NOMO-1 (cell line): ENCODE measurements at regions not wholly inside any gene's neighbourhood (a gene's known extent, or its start where the extent isn't known, plus 50 kb on each side); places are given as distances from the start of the nearest gene placed in this dataset.
"Not testable (repeated sequence)": the region's sequence is repeated elsewhere in the genome, so short reads cannot be mapped to it uniquely, and the experiment has no call there.

Source experiments
- DNase-seq, 2 experiments: peaks; one replicate each; lab custom pipeline; 2025; ENCODE audit not compliant: unreplicated experiment in 2 of 2; lab: John Stamatoyannopoulos, UW

DNA sequence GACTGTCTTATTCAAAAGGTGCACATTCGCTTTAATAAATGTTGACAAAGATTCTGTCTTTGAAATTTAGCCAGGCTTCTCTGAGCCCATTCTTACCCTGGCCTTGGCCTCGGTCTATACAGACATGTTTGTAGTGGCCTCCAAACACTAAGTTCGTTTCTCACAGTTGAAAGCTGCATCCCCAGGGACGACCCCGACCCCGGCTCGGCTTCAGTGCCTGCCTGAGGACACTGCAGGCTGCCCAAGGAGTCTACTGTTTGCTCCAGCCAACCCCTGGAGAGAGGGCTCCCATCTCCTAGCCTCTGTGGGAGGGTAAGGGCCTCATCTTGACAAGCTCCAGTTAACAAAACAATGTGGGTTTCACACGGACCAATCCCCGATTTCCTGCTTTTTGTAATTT is 390.6 kb upstream of the ZFP42 start:
- no peak for DNase-seq

GRCh38 chr4:187606581-187606980 is 389.0 kb upstream of the ZFP42 start:
- DNase-seq: peak; percentile 10 to 19

GRCh38 chr4:187608001-187608421 is 387.6 kb upstream of the ZFP42 start:
- no peak for DNase-seq

DNA sequence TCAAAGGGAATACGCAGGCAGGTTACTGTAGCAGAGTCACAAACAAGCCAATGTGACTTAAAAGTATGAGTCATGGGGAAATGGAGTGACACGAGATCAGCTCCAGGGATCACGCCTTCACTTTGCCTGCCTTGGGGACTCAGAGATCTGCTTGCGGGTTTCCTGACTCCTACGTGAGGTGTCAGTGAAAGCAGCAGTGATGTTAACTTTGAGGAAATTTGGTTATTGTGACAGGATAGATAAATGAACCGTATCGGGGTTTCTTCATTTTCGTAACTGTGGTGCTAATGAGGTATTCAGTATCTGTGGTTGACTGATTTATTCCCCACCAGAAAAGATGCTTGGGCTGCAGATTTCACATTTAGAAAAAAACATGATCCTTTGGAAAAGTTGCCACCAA is 383.3 kb upstream of the ZFP42 start:
- no peak for DNase-seq

DNA sequence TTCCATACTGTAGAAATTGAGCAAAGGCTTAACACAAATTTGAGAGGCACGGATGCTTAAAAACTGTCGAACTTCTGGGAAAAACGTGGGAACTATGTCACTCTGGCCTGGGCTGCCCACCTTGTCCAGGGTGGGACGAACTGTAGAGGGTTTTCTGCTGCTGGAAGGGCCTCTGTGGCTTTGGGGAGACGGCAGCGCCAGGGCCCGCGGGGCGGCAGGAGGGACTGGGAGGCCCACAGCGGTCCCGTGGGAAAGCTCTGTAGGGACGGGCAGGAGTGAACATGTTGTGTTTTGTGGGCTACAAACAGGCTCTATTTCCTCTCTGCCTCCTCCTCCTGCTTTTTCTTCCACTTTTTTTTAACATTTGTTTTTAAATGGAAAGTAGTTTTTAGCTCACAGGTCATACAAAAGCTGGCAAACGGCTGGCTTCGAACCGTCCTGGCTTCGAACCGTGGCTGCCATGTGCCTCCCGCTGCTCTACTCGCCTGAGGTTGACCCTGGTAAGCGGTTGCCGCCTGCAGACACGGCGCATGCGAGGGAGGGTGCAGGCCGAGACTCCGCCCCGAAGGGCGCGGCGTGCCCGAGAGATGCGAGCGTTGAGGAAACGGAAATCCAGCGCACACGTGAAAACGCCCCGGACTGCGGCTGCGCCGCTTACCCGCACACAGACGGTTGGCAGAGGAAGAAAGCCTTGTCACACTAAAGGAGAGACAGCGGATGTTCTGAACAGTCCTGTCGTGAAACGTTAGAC is 382.3 kb upstream of the ZFP42 start:
- DNase-seq: no peak

GRCh38 chr4:187615972-187616371 is 379.6 kb upstream of the ZFP42 start:
- DNase-seq: no peak

DNA sequence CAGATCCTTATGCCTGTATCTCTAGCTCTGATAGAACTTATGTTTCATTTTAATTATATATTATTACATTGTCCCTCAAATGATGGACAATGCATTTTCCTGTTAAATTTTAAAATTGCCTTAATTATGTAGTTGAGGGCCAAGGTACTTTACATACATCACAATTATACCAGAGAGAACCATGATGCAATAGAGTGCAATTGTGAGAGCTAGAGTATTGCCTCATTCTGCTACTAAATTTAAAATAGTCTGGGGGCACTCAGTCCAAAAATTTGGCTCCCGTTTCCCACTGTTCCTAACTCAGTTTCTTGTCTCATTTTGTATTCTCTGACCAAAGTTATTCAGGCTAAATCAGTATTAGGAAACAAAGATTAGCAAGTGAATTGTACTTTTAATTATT is 378.5 kb upstream of the ZFP42 start:
- DNase-seq: peak; percentile 27 to 62

- DNase-seq: peak in 1 of 2 experiments; percentile 18
These were observed 376.8 kb upstream of the ZFP42 start for GRCh38 chr4:187618701-187619281.

DNA sequence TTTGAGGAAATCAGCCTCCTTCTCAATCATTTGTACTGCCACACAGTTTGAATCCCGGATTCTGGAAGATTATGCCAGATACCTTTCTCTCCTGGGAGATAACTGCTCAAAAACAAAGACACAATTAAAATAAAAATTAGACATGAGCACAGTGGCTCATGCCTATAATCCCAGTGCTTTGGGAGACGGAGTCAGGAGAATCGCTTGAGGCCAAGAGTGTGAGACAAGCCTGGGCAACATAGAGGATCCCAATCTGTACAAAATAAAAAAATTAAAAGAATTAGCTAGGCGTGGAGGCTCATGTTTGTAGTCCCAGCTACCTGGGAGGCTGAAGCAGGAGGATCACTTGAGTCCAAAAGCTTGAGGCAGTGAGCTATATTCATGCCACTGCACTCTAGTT is 376.3 kb upstream of the ZFP42 start:
- no peak for DNase-seq

DNA sequence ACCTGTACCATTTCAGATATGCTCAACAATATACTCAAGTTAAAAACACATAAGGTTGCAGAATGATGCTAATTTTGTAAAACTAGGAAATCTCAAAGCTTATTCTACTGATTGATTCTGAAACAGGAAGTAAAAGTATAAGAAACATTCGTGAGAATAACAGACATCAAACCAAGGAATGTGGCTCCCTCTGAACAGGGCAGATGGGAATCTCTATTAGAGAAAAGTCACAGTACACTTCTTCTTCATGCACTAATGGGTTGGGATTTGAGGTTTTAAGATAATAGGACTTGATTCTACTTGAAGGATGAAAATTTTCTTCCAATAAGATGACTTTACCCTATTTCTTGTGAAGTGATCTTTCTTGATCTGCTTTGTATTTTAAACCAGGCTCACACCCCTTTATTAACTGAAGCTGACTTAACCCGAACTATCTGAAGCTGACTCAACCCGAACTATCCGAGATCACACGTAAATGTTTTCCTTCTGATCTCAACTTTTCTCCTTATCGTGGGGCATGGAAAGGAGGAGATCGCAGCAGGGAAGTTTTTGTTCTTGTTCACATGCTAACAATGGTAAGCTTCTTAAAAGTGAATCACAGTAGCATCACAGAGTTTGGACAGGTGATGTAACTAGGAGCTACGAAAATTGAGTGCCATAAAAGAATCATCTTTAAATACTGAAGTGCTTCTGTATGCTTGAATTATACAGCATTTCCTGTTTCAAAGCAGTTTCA is 363.1 kb upstream of the ZFP42 start:
- DNase-seq: no peak

DNA sequence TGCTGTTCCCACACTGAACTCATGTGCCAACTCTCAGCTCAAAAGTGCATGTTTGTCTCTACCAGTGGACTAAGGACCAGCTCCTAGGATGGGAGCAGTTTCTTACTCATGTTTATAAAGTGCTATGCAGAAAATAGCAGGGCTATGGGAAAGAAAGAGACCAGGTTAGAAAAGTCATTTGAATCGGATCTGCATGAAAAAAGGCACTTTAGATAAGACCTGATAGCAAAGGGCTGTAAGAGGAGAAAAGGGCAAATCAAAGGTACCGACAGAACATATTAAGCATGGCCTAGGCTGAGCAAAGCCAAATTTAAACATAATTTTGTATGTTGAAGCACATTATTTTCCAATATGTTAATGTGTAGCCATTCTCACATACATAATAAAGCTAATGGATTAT is 362.3 kb upstream of the ZFP42 start:
- DNase-seq: no peak

- no peak for DNase-seq
These were observed 338.6 kb upstream of the ZFP42 start for GRCh38 chr4:187656959-187657358.

DNA sequence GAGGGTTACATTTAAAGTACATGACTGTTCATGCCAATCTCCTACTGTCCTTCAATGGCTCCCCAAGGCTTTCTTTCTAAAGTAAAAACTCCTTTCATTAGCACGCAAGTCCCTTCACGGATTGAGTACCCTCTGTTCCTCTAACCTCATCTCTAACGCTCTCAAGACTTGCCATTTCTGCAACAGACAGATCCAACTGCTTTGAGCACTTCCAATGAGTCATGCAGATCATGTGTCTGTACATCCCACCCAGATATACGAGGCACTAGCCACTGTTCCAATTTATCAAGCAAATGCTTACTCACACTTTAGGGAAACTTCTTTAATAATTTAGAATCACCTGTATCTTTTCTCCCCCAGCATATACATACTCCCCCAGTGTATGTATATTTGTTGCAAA is 332.5 kb upstream of the ZFP42 start:
- DNase-seq: no peak

GRCh38 chr4:187664011-187664410 is 331.6 kb upstream of the ZFP42 start:
- DNase-seq: no peak

DNA sequence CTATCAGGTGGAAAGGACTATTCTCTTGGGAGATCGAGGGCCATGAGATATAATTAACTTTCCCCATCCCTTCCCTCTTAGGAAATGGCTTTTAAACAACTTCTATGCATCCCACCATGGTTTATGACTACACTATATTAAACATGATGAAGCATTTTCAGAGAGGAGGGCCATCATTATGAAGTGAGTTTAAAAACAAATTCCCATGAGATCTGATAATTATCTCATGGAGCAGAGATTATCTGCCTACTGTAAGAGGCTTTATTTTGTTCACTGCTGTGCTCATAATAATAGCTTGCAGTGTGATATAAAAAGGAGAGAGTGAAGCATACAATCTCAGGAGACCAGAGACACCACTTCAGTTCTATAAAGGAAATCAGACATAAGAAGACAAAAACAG is 330.5 kb upstream of the ZFP42 start:
- DNase-seq: no peak

DNA sequence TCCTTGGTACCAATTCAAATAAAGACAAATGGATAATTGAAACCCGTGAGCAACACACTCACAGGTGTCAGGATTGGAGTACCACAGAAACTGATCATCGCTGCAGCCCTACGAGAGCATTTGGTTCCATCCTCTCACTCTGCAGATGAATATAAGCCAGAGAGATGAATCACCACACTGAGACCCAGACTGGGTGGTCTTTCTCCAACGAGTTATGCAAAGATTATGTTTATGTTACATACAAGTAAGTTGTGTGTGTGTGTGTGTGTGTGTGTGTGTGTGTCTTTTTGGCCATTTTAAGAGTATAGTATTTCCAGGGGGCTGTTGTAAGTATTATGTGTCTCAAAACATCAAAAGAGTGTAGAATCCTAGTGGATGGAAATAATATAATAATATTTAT is 329.5 kb upstream of the ZFP42 start:
- DNase-seq: no peak

DNA sequence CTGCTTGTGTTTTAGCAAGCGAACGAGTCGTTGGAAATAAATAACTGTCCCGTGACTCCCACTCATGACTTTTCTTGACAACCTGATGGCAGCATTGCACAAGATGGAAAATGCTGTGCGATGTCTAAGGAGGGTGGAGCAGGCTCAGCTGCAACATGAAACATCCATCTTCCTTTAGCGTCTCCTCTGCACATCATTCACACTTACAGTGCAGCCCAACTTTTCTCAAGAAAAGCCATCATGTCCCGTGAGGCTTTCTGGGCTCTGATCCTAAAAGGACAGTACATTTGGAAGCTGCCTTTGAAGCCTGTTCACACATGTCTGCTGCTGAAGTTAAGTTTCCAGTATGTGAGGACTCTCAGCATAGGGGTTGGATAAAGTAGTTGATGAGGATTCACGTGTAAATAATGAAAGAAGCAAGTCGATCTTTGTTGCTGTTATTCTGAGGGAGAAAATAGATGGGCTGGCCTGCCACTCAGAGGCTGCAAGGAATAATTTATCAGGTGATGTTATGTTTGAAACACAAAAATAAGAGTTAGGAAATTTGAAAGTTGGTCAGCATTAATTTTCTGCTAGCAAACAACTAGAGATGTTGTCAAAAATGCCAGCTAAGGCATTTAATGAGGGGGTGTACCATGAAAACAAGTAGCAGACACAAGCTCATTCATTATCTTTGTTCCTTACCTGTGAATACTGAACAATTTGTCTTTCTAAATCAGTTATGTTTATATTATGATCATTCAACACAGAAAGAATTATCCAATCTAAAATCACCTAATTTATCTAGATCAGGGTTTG is 328.7 kb upstream of the ZFP42 start:
- DNase-seq: no peak

- no peak for DNase-seq
These were observed 327.0 kb upstream of the ZFP42 start for GRCh38 chr4:187668526-187669082.

- not testable (repeated sequence) for DNase-seq
These were observed 324.1 kb upstream of the ZFP42 start for GRCh38 chr4:187671521-187671920.

GRCh38 chr4:187671958-187672357 is 323.6 kb upstream of the ZFP42 start:
- DNase-seq: not testable (repeated sequence)

DNA sequence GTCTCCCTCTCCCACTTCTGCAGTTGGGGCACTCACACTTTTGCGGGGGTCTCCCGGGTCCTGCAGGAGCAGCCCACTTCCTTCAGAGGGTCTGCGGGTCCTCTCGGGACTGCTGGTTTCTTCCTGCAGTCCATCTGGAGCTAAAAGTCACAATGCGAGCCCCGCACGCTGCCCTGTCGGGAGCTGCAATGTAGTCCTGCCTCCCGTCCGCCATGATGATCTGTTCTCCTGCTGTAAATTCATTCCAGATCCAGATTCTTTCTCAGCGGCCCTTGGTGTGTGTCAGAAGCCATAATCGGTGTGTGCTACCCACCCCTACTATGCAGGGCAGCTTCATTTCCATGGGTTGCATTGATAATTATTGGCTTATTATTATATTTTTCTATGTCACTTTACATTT is 323.0 kb upstream of the ZFP42 start:
- DNase-seq: not testable (repeated sequence)
